ENCODE measurements at regions not wholly inside any gene's neighbourhood (a gene's known extent, or its start where the extent isn't known, plus 50 kb on each side); places are given as distances from the start of the nearest gene placed in this dataset.

- peaks cover 4% of the 10 kb centered on the region for H3K9me3 Mint-ChIP-seq (ENCODE audit: unreplicated experiment)
- H3K36me3 Mint-ChIP-seq (ENCODE audit: unreplicated experiment), result peaks cover 10% of the 10 kb centered on the region
- no peak overlapping the region for H3K27ac Mint-ChIP-seq (ENCODE audit: unreplicated experiment)
- no peak for DNase-seq
- no peak for TF ChIP-seq CTCF (IDR thresholded peaks at IDR 0.05; ENCODE audit: partially characterized antibody, unreplicated experiment)
- H3K4me1 Mint-ChIP-seq (ENCODE audit: low read depth, unreplicated experiment), result no peaks in the 10 kb centered on the region
- no peak overlapping the region for H3K4me3 Mint-ChIP-seq (ENCODE audit: unreplicated experiment)
- peaks cover 2% of the 10 kb centered on the region for H3K27me3 Mint-ChIP-seq (ENCODE audit: unreplicated experiment)
These were observed 134.6 kb upstream of the ANKRD55 start for GRCh38 chr5:56367748-56368147.

DNA sequence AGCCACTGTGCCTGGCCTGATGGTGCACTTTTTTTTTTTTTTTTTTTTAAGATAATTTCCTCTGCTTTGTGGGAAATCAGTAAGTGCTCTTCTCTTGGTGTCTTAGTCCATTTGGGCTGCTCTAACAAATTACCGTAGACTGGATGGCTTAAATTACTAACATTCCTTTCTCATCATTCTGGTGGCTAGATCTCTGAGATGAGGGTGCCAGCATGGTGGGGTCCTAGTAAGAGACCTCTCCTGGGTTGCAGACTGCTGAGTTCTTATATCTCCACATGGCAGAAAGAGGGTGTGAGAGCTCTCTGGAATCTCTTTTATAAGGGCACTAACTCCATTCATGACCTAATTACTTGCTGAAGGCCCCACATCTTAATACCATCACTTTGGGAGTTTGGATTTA, 133.9 kb upstream of the ANKRD55 start:
- peaks cover 10% of the 10 kb centered on the region for H3K36me3 Mint-ChIP-seq (ENCODE audit: unreplicated experiment)
- H3K4me1 Mint-ChIP-seq (ENCODE audit: low read depth, unreplicated experiment), result no peaks in the 10 kb centered on the region
- H3K27me3 Mint-ChIP-seq (ENCODE audit: unreplicated experiment), result peaks cover 2% of the 10 kb centered on the region
- TF ChIP-seq CTCF (IDR thresholded peaks at IDR 0.05; ENCODE audit: partially characterized antibody, unreplicated experiment), result no peak
- no peak overlapping the region for H3K27ac Mint-ChIP-seq (ENCODE audit: unreplicated experiment)
- no peak overlapping the region for H3K4me3 Mint-ChIP-seq (ENCODE audit: unreplicated experiment)
- no peak for DNase-seq
- peaks cover 4% of the 10 kb centered on the region for H3K9me3 Mint-ChIP-seq (ENCODE audit: unreplicated experiment)

- H3K36me3 Mint-ChIP-seq (ENCODE audit: unreplicated experiment), result no peaks in the 10 kb centered on the region
- H3K4me1 Mint-ChIP-seq (ENCODE audit: low read depth, unreplicated experiment), result no peaks in the 10 kb centered on the region
- no peaks in the 10 kb centered on the region for H3K9me3 Mint-ChIP-seq (ENCODE audit: unreplicated experiment)
- DNase-seq, result no peak
- no peak overlapping the region for H3K27ac Mint-ChIP-seq (ENCODE audit: unreplicated experiment)
- H3K4me3 Mint-ChIP-seq (ENCODE audit: unreplicated experiment), result no peak overlapping the region
- no peaks in the 10 kb centered on the region for H3K27me3 Mint-ChIP-seq (ENCODE audit: unreplicated experiment)
- no peak for TF ChIP-seq CTCF (IDR thresholded peaks at IDR 0.05; ENCODE audit: partially characterized antibody, unreplicated experiment)
These were observed 128.3 kb upstream of the ANKRD55 start for GRCh38 chr5:56361398-56361797.

- Mint-ChIP-seq H3K27ac (ENCODE audit: unreplicated experiment) (no peak overlapping the region), H3K27me3 (ENCODE audit: unreplicated experiment) (no peaks in the 10 kb centered on the region)
These were observed 127.7 kb upstream of the ANKRD55 start for GRCh38 chr5:56360816-56361215.

More at GRCh38 chr5:56360816-56361215, 127.7 kb upstream of the ANKRD55 start:
- Mint-ChIP-seq H3K36me3 (ENCODE audit: unreplicated experiment) (no peaks in the 10 kb centered on the region), H3K4me3 (ENCODE audit: unreplicated experiment) (no peak overlapping the region), H3K9me3 (ENCODE audit: unreplicated experiment) (no peaks in the 10 kb centered on the region), H3K4me1 (ENCODE audit: low read depth, unreplicated experiment) (no peaks in the 10 kb centered on the region)
- DNase-seq, result no peak
- TF ChIP-seq CTCF (IDR thresholded peaks at IDR 0.05; ENCODE audit: partially characterized antibody, unreplicated experiment), result no peak

Data from glutamatergic neuron (in vitro differentiated cells).